PFSK-1 (cell line): ENCODE measurements at regions not wholly inside any gene's neighbourhood (a gene's known extent, or its start where the extent isn't known, plus 50 kb on each side); places are given as distances from the start of the nearest gene placed in this dataset.

Experiments used
- FOXP2 ChIP-seq: optimal IDR thresholded peaks from 2 replicates; pipeline ENCODE3; 2011; ENCODE audit warnings: borderline replicate concordance, control low read depth, inconsistent platforms; ENCODE audit not compliant: insufficient read depth; ENCODE audit errors: extremely low read length, extremely low read depth
- POLR2AphosphoS5 ChIP-seq: IDR thresholded peaks from 2 replicates; pipeline ENCODE4 v1.6.1; 2012; ENCODE audit warnings: low read depth, mild to moderate bottlenecking, control low read depth, low read length, moderate library complexity

DNA sequence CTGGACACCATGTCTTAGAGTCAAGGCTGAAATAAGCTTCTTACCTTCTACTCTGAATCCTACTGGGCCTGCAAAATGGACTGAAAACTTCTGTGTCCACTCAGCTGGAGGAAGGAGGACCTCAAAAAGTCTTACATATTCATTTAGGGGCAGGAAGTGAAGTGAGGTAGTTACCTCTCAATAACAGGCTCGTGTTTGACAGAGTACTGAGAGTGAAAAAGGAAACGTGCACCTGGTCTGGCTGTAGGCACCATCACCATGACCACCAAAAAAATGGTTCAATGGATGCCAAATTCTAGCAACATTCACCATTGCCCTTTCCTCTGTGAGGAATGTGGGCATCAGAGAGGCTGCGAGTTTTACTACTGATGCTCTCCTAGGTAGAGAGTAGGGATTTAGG is 176.2 kb downstream of the RFC3 start:
- no peak for TF ChIP-seq POLR2AphosphoS5
- TF ChIP-seq FOXP2, result no peak
